Fibroblast of lung (primary cell): ENCODE measurements at regions not wholly inside any gene's neighbourhood (a gene's known extent, or its start where the extent isn't known, plus 50 kb on each side); places are given as distances from the start of the nearest gene placed in this dataset.

Experiments used
- DNase-seq, 2 donors: peaks; one replicate each; pipeline versions ENCODE4 v3.0.0 to v3.0.0-alpha.2; 2010; ENCODE audit warnings: low read depth in 2 of 2
- H2AFZ ChIP-seq: 2 replicates; pipeline ENCODE4 v1.5.1; 2012; ENCODE audit warnings: low read length, control low read depth, inconsistent platforms
- H3K27ac ChIP-seq: 2 replicates; pipeline ENCODE4 v1.5.1; 2011; ENCODE audit warnings: low read length, control low read depth; ENCODE audit not compliant: insufficient read depth
- H3K27me3 ChIP-seq: 2 replicates; pipeline ENCODE4 v1.5.1; 2011; ENCODE audit warnings: mild to moderate bottlenecking, low read length; ENCODE audit not compliant: control insufficient read depth, insufficient read depth
- H3K36me3 ChIP-seq: 2 replicates; pipeline ENCODE4 v1.5.1; 2011; ENCODE audit warnings: low read length; ENCODE audit not compliant: control insufficient read depth, insufficient read depth
- H3K4me1 ChIP-seq: 2 replicates; pipeline ENCODE4 v1.5.1; 2011; ENCODE audit warnings: low read length; ENCODE audit not compliant: control insufficient read depth, insufficient read depth; ENCODE audit errors: extremely low read depth
- H3K4me2 ChIP-seq: 2 replicates; pipeline ENCODE4 v1.5.1; 2011; ENCODE audit warnings: low read length, control low read depth; ENCODE audit not compliant: insufficient read depth; ENCODE audit errors: extremely low read depth
- H3K4me3 ChIP-seq, 4 experiments: fragments of 200-600 bp in 1 of 4; sonication (generic) in 1 of 4; replicated peaks in 1 of 4; 2 replicates each; pipeline ENCODE4 v1.5.1; 2011 to 2016; ENCODE audit warnings: low read length in 4 of 4, low read depth in 3 of 4, mild to moderate bottlenecking in 3 of 4, control low read depth in 2 of 4, inconsistent platforms in 1 of 4, mixed read lengths in 1 of 4; ENCODE audit not compliant: insufficient read depth in 1 of 4; ENCODE audit errors: control extremely low read depth in 1 of 4
- H3K79me2 ChIP-seq: 2 replicates; pipeline ENCODE4 v1.5.1; 2012; ENCODE audit warnings: mild to moderate bottlenecking, low read length, inconsistent platforms; ENCODE audit not compliant: control insufficient read depth, insufficient read depth
- H3K9ac ChIP-seq: 2 replicates; pipeline ENCODE4 v1.5.1; 2011; ENCODE audit warnings: mild to moderate bottlenecking, low read length, control low read depth; ENCODE audit not compliant: insufficient read depth
- H3K9me3 ChIP-seq: 2 replicates; pipeline ENCODE4 v1.5.1; 2012; ENCODE audit warnings: low read depth, low read length; ENCODE audit not compliant: control insufficient read depth, insufficient read depth
- H4K20me1 ChIP-seq: 2 replicates; pipeline ENCODE4 v1.5.1; 2011; ENCODE audit warnings: low read length; ENCODE audit not compliant: control insufficient read depth, insufficient read depth; ENCODE audit errors: extremely low read depth
- CTCF ChIP-seq, 2 donors: IDR thresholded peaks in 1 of 2; conservative IDR thresholded peaks in 1 of 2; 1 replicate in 1 of 2; 2 replicates in 1 of 2; pipeline ENCODE4 v1.5.1; 2011 to 2012; ENCODE audit warnings: low read length in 2 of 2, control low read depth in 1 of 2, inconsistent platforms in 1 of 2, low read depth in 1 of 2, mild to moderate bottlenecking in 1 of 2
- EZH2 ChIP-seq: IDR thresholded peaks from 2 replicates; pipeline ENCODE4 v1.5.1; 2012; ENCODE audit warnings: low read length, control low read depth, mild to moderate bottlenecking; ENCODE audit errors: missing control alignments

GRCh38 chr22:26806445-26807175 is 149.2 kb downstream of the MIAT start:
- Histone ChIP-seq H3K4me3 (no peak overlapping the region), H3K27me3 (no peaks in the 10 kb centered on the region), H3K4me2 (no peak overlapping the region), H3K27ac (no peak overlapping the region), H4K20me1 (no peaks in the 10 kb centered on the region), H3K79me2 (no peaks in the 10 kb centered on the region), H3K9ac (no peak overlapping the region), H2AFZ (no peak overlapping the region), H3K4me1 (no peaks in the 10 kb centered on the region), H3K9me3 (no peaks in the 10 kb centered on the region), H3K36me3 (no peaks in the 10 kb centered on the region)
- DNase-seq, result no peak
- TF ChIP-seq CTCF (conservative IDR thresholded peaks at IDR 0.05 in 1 of 2, IDR thresholded peaks at IDR 0.05 in 1 of 2; ENCODE audit: low read depth in 1 of 2, low read length in 2 of 2) (no peak), EZH2 (no peak)

- no peak for DNase-seq
- Histone ChIP-seq H2AFZ (no peak overlapping the region), H3K36me3 (no peaks in the 10 kb centered on the region), H3K9ac (no peak overlapping the region), H3K4me1 (no peaks in the 10 kb centered on the region), H3K9me3 (no peaks in the 10 kb centered on the region), H3K27ac (no peak overlapping the region), H3K79me2 (no peaks in the 10 kb centered on the region), H4K20me1 (no peaks in the 10 kb centered on the region), H3K27me3 (no peaks in the 10 kb centered on the region), H3K4me3 (no peak overlapping the region), H3K4me2 (no peak overlapping the region)
- TF ChIP-seq EZH2 (no peak), CTCF (conservative IDR thresholded peaks at IDR 0.05 in 1 of 2, IDR thresholded peaks at IDR 0.05 in 1 of 2; ENCODE audit: low read depth in 1 of 2, low read length in 2 of 2) (no peak)
Measured at GRCh38 chr22:26811647-26811992, 154.2 kb downstream of the MIAT start.

GRCh38 chr22:26812731-26813130 is 155.3 kb downstream of the MIAT start:
- no peak for TF ChIP-seq EZH2
- TF ChIP-seq CTCF (conservative IDR thresholded peaks at IDR 0.05 in 1 of 2, IDR thresholded peaks at IDR 0.05 in 1 of 2; ENCODE audit: low read depth in 1 of 2, low read length in 2 of 2), result no peak
- H4K20me1 ChIP-seq, result no peaks in the 10 kb centered on the region
- no peak for DNase-seq

More at GRCh38 chr22:26812731-26813130, 155.3 kb downstream of the MIAT start:
- Histone ChIP-seq H3K36me3 (no peaks in the 10 kb centered on the region), H3K27me3 (no peaks in the 10 kb centered on the region), H3K27ac (no peak overlapping the region), H3K4me2 (no peak overlapping the region), H3K9ac (no peak overlapping the region), H3K79me2 (no peaks in the 10 kb centered on the region), H3K4me1 (no peaks in the 10 kb centered on the region), H2AFZ (no peak overlapping the region), H3K4me3 (no peak overlapping the region), H3K9me3 (no peaks in the 10 kb centered on the region)
